Endothelial cell of umbilical vein (primary cell): ENCODE measurements at regions not wholly inside any gene's neighbourhood (a gene's known extent, or its start where the extent isn't known, plus 50 kb on each side); places are given as distances from the start of the nearest gene placed in this dataset.

ENCODE experiments used
- CTCF ChIP-seq, 2 donors: IDR thresholded peaks; 1 replicate in 1 of 2; 2 replicates in 1 of 2; pipeline ENCODE4 v1.5.1; 2011; ENCODE audit warnings: low read length in 2 of 2, mild to moderate bottlenecking in 2 of 2, moderate library complexity in 2 of 2, control low read depth in 1 of 2, inconsistent platforms in 1 of 2, low read depth in 1 of 2; ENCODE audit not compliant: insufficient read depth in 1 of 2; ENCODE audit errors: extremely low read depth in 1 of 2
- EZH2 ChIP-seq: IDR thresholded peaks from 2 replicates; pipeline ENCODE4 v1.6.1; 2012; ENCODE audit warnings: borderline replicate concordance, low read depth, mild to moderate bottlenecking, moderate library complexity, low read length, inconsistent platforms; ENCODE audit not compliant: severe bottlenecking
- GATA2 ChIP-seq: IDR thresholded peaks from 2 replicates; pipeline ENCODE4 v1.7.0; 2011; ENCODE audit warnings: low read depth, mild to moderate bottlenecking, moderate library complexity, mixed read lengths, low read length; ENCODE audit not compliant: insufficient read length, insufficient read depth
- MAX ChIP-seq: IDR thresholded peaks from 2 replicates; pipeline ENCODE4 v1.6.1; 2011; ENCODE audit not compliant: insufficient read depth, insufficient read length
- POLR2A ChIP-seq: IDR thresholded peaks from 2 replicates; pipeline ENCODE4 v1.6.1; 2012; ENCODE audit warnings: low read depth, mild to moderate bottlenecking, control low read depth, low read length

GRCh38 chr4:118585015-118585414, 100.2 kb upstream of the METTL14 start:
- no peak for TF ChIP-seq CTCF (IDR thresholded peaks at IDR 0.05; ENCODE audit: extremely low read depth in 1 of 2, insufficient read depth in 1 of 2, low read depth in 1 of 2, low read length in 2 of 2)
- no peak for TF ChIP-seq MAX
- TF ChIP-seq EZH2: no peak
- TF ChIP-seq POLR2A: no peak
- no peak for TF ChIP-seq GATA2
